ENCODE measurements at regions not wholly inside any gene's neighbourhood (a gene's known extent, or its start where the extent isn't known, plus 50 kb on each side); places are given as distances from the start of the nearest gene placed in this dataset.

DNA sequence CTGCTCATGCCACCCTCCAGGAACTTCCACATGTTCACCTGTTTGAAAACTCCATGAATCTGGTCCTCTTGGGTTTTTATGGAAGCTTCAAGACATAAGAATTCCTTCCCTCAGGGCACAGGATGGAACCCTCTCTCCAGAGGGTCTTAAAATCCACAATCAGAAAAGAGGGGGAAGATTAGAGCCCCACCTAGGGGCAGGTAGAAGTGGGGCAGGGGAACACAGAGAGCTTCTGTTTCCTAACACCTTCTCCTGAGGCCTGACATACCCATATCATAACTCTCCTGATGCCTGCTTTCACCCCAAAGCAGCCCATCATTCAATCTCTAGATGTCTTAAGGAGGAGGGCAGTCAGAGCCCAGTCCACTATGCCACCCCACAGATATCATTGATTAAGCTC lies 1087.7 kb upstream of the ARRDC3 start:
- TF ChIP-seq CTCF (IDR thresholded peaks at IDR 0.05) (no peak), POLR2A (IDR thresholded peaks at IDR 0.05) (no peak)
